Superior temporal gyrus (tissue), 1 donor: ENCODE measurements at regions not wholly inside any gene's neighbourhood (a gene's known extent, or its start where the extent isn't known, plus 50 kb on each side); places are given as distances from the start of the nearest gene placed in this dataset.

Source experiments
- DNase-seq: peaks from one replicate; pipeline ENCODE4 v3.0.0-alpha.2; 2016; ENCODE audit errors: extremely low spot score

DNA sequence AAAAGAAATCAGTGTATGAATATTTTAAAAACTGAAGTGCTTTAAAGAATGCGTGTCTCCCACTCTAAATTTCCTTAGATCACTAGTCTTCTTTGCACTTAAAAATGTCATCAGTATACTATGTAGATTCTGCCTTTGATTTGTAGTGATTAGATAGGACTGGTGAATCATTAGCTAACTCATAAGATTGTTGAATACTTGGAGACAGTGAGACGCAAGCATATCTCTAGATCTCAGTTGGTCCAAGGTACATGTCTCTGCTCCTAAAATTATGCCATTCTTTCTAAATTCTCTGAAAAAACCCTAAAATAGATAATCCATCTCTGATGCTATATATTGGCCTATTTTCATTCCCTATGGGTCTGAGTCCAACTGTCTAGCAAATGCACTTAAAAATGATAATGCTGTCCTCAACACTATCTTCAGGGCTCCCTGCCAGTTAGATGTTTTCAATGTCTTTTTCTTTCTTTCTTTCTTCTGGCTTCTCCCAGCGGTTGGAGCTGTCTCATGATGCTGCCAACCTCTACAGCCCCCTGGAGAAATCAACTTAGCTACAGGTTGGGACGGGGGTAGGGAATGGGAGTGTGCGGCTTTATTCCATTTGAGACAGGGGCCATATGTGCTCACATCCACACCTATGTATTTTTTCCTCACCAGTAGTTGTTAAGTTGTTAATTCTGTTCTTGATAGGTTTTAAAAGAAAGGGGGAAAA lies 301.0 kb downstream of the NDFIP2 start:
- DNase-seq: no peak

GRCh38 chr13:79780240-79780639 lies 299.3 kb downstream of the NDFIP2 start:
- no peak for DNase-seq

- no peak for DNase-seq
Observed at GRCh38 chr13:79779761-79780160, 298.8 kb downstream of the NDFIP2 start.

GRCh38 chr13:79778741-79779460 lies 297.9 kb downstream of the NDFIP2 start:
- DNase-seq: no peak

DNA sequence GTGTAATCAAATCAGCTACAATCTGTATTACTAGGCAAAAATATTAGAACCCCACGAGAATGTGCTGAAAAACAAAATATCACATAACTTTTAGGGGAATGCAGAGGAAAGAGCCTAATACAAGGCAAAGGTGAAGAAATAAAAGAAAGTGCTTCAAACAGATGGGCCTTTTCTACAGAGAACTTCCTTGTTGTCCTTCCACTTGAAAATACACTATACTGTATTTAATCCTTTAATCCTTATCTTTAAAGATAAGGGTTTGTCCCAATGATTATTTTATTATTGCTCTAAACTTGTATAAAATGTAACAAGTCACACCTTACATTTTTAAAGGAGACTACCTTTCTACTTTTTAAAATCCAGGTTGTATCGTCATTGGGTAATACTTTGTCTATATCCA lies 296.5 kb downstream of the NDFIP2 start:
- no peak for DNase-seq

DNA sequence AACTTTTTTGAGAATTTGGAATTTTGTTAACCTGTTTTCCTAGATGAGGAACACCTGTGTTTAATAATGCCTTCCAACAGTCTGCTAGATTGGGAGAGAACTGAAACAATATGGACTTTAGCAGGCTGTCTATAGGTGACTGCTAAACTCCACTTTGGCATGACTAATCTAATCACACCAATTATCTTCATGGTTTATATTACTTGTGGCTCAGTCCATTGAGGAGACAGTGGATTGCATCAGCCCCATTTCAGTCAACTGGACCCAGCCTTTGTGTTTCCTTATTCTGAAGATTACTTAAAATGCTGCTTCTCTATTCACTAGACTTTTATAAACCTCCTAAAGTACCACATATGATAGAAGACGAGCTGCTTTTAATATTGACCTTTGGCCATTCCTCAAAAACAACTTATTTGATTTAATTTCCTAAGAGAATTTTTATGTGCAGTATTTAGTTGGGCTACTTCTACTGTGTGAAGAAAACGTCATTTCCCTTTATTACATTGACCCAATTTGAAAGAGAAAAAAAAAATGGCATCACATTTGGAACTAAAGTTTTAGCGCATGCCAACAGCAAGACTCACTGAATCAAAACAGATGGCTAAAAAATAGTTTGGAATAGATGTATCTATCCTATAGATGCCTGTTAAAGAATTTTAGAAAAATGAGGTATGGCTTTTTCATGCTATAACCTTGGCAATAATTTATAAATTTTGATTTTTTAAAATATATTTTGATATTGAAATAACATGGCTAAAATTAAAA lies 295.8 kb downstream of the NDFIP2 start:
- DNase-seq: no peak

DNA sequence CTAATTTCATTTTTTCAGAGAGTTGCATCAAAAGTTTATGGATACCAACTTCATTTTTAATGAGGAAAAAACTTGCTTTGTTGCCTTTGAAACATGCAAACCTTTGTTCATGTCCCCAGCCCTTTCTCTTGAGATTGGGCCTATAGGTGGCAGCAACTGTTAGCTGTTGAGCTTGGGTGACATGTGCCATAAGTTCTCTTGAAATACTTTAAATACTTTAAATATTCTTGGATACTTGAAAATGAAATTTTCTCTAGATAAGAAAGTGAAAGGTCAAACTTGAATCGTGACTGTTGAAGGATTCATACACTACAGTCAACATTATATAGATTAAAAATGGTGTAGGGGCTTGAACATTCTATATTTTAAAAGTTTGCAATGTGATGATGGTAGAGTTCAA lies 294.9 kb downstream of the NDFIP2 start:
- DNase-seq: peak; percentile 84

GRCh38 chr13:79772811-79773210 lies 291.9 kb downstream of the NDFIP2 start:
- no peak for DNase-seq

GRCh38 chr13:79771493-79771892 lies 290.5 kb downstream of the NDFIP2 start:
- no peak for DNase-seq

GRCh38 chr13:79770056-79770455 lies 289.1 kb downstream of the NDFIP2 start:
- no peak for DNase-seq

GRCh38 chr13:79767126-79767525 lies 286.2 kb downstream of the NDFIP2 start:
- no peak for DNase-seq

DNA sequence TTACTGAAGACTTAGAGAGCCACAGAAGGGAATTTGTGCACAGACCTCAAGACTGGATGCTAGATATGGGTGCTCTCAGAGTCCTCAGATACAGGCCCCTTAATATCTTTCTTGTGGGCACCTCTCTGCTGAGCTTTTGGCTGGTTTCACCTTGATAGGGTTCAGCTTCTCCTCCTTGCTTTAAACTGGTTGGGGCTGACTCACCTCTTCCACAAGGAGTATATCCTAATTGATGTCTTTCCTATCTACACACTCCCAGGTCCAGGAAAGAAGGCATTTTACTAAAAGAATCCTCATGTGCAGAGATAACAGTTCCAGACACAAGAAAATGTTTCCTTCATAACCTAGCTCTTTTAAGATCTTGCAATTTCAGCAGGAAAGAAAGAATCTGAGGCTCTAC lies 284.4 kb downstream of the NDFIP2 start:
- DNase-seq: no peak

DNA sequence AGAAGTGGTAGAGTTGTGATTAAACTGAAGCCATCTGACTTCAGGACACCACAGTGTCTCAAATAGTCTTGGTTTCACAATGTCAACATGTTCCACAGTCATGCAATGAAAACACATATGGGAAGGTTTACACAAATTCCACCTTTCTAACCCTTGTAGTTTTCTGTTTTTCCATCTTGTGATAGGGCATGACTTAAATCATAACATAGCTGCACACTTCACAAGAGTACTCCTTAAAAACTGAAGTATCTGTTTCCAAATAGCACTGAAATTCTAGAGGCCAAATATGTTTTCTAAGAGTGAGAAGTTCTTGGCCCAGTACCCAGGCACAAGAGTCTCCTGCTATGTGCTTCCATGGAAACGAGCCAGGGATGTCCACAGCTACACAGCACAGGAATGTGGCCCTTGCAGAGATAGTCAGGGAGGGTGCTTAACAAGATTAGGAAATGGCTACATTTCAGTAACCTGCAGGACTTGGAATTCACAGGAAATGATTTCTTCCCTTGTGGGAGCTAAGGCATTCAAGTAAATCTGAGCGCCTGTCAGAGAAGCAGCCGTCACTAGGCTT lies 269.1 kb downstream of the NDFIP2 start:
- no peak for DNase-seq

GRCh38 chr13:79749566-79749965 lies 268.6 kb downstream of the NDFIP2 start:
- DNase-seq: no peak

- DNase-seq: no peak
Observed at GRCh38 chr13:79745081-79745480, 264.1 kb downstream of the NDFIP2 start.

DNA sequence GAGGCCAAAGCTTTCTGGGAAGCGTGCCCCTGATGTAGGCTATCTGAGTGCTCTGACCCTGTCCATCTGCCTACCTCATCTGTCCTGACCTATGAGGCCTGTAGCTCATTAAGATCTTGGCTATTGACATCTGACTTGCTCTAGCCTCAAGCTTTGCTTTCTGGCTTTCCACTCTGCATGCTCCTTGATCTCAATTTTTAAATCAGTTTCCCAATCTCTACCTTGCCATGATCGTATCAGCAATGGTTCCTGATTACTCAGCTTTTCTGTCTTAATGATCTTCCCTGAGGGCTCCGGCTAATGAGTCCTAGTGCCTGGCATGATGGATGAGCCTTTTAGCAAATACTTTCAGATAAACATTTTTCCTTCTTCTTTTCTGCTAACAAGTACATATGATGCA lies 262.0 kb downstream of the NDFIP2 start:
- no peak for DNase-seq

GRCh38 chr13:79740991-79741390 lies 260.0 kb downstream of the NDFIP2 start:
- no peak for DNase-seq

DNA sequence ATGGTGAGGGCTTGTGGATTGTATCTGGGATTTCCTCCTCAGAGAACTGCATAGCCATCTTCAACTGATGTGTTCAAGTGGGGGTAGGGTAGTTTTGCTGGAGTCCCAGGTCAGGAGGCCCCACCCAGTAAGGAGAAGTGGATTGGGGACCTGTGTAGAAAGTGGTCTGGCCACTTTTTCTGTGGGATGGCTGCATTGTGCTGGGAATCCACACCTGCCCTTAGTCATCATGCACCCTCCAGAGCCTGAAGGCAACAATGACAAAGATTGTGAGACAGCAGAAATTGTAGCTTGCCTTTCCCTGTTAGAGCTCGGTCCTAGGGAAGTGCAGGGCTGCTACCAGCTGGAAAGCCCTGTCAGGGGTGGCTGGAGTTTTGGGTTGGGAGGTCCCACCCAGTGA lies 255.4 kb downstream of the NDFIP2 start:
- DNase-seq: no peak

DNA sequence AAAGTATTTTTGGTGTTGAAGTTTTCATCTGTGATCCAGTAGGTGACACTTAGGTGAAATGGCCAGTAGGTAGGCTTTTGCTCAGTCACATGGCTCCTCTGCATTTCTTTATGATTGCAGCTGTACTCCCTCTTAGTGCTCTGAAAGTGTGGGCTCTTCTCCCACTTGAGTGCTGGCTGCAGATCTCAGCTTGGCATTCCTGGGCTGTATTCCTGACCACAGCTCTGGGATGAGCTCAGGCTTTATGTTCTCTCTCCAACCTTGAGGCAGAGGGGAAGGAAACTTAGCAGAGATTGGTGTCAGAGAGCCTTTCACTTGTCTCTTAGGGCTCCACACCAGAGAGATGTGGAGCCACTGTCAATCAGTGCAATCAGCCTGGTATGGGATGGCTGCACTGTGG lies 254.3 kb downstream of the NDFIP2 start:
- no peak for DNase-seq

DNA sequence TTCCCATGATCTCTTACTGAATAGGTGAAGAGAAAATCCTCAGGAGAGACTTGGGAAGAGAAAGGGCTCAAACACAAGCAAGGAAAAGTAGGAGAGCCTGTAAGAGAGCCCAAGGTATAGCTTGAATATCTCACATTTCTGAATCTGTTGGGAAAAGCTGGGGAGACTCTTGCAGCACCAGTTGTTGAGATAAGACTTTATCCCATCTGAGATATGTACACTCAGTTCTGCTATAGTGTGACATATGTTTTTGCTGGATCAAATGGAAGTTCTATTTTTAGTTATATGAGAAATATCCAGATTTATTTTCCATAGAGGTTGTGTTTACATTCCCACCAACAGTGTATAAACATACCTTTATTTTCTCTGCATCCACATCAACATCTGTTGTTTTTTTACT lies 246.1 kb downstream of the NDFIP2 start:
- peak; percentile 24 for DNase-seq

GRCh38 chr13:79725841-79726240 lies 244.9 kb downstream of the NDFIP2 start:
- no peak for DNase-seq

GRCh38 chr13:79724348-79725103 lies 243.6 kb downstream of the NDFIP2 start:
- peak; percentile 13 for DNase-seq
